Stimulated activated naive CD4-positive, alpha-beta T cell treated with Interleukin-2 at 50 U/mL for 16 hours (primary cell): ENCODE measurements at regions not wholly inside any gene's neighbourhood (a gene's known extent, or its start where the extent isn't known, plus 50 kb on each side); places are given as distances from the start of the nearest gene placed in this dataset.
"Not testable (repeated sequence)": the region's sequence is repeated elsewhere in the genome, so short reads cannot be mapped to it uniquely, and the experiment has no call there.

Experiments
- DNase-seq: peaks from one replicate; lab custom pipeline; 2025; lab: John Stamatoyannopoulos, UW

DNA sequence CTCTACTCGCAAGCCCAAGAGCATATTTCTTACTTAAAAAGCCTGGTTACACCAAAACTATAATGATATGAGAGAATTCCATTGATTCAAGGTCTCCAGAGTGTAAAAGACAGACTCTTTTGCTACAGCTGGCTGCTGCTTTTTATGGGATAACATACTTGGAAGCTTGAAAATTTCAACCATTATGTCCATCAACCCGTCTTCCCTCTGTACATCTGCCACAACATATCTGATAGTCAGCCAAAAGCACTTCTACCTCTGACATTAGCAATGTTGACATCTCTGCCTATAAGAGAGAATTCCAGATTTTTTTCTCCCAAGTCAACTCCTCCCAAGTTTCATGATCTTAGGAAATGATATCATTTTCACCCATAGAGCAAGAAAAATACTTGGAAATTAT is 54.4 kb upstream of the IQCM start:
- no peak for DNase-seq

DNA sequence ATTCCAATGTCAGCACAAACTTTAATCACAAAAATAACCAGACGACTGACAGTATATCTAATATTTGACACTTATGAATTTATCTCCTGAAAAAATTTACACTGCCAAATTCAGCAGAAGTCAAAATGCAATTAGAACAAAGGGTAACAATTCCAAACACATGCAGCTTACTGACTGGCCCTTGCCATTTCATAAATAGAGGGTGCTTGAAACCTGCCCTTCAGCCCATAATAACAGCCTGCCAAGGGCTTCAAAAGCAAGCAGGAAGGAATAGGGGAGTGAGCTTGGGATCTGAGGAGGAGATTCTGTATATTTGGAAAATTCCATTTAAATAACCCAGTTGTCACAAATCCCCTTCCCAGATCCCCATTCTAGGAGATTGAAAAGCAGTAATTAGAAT is 66.1 kb upstream of the IQCM start:
- no peak for DNase-seq

DNA sequence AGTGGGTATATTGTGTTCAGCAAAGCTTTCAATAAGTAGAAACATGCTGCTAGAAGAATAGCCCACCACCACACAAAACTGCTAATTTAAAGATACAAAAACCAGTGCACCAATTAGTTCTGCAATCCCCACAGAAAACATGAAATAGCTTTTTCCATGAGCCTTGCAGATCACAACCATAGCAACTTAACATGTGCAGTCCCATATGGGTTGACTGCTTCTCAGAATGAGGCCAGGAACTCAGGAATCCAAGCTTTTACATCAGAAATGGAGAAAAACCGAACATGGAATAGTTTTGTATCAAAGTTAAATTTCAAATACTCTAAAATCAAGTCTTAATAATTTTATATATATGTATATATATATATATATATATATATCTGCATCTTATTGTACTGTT is 66.6 kb upstream of the IQCM start:
- DNase-seq: no peak

DNA sequence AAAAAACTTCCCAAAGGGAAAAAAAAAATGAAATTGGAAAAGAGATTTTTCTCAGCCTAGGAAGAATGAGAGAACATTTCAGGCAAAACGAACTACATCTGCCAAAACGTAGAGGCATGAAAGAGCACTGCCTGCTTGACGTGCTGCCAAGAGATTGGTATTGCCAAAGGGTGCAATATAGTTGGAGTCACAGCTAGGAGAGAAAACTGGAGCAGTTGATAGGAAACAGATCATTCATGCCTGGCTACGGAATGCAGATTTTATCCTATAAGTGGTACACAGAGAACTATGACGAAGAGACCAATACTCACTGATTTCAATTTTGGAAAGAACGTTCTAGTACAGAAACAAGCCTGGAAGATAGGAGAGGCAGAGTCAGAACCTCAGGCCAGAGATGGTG is 68.4 kb upstream of the IQCM start:
- no peak for DNase-seq

DNA sequence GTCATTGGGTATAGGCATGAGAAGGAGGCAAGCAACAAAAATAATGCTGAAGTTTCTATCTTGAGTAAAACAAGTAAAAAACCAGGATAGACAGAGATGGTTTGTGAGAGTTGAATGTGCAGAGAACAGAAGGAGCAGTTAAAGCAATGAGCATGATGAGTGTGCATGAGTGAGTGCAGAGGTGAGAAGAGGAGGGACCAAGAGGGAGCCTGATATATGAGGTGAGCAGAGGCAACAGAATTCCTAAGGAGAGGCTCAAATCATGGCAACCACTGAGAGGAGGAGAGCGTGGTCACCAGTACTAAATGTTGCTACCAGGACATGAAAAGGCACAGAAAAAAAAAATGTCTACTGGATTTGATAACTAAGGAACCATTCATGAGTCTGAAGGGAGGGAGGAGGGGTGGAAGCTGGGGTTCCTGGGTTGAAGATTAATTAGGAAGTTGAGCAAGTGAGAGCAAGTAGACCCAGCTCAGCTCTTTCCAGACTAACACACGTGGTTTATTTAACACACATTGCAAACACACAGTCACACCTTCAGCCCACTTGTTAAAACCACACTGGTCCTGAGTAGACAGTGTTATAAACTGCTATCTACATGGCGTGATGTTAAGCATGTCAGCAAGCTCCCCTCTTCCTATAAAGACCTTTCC is 69.0 kb upstream of the IQCM start:
- DNase-seq: no peak

DNA sequence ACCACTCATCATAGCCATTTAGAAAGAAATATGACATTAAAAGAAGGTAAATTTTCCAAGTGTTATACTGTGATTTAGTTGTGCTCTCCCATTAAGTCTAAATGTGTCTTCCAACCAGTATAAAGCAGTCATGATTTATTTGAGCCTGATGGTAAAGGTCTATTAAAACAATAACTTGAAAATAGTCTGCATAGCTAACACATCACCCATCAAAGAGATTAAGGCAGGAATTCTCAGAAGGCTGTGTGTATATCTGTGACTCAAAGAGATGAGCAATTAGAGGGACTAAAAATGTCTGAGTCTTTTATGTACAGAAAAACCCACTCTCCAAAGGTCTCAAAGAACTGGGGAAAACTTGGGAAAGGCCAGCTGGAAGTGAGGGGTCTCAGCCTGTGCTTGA is 70.3 kb upstream of the IQCM start:
- no peak for DNase-seq

DNA sequence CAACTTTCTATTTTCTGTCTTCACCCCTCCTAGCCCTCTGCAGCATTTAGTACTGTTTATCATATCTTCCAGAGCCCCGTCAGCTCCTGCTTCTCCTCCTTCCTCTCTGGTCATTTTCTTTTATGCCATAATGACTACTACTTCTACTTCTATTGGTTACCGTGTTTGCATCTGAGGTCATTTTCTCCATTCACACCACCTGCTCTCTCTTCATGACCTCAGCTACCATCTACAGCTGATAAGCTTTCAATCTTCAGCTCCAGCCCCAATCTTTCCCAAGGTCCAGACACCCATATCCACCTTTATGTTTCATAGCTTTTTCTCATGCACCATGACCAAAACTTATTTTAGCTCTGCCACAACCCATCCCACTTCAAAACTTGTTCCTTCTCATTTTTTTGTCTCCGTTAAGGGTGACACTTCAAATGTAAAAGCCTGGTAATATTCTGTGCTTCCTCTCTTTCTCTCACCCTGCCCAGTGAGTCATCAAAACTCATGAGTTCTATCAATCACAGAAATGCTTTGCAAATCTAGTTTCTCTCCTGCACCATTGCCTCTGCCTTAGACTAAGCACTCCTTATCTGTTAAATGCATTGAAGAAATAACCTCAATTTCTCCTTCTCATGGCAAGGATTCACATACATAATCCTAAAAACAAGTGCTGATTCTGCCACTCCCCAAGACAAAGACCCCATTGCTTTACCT is 71.3 kb upstream of the IQCM start:
- no peak for DNase-seq

DNA sequence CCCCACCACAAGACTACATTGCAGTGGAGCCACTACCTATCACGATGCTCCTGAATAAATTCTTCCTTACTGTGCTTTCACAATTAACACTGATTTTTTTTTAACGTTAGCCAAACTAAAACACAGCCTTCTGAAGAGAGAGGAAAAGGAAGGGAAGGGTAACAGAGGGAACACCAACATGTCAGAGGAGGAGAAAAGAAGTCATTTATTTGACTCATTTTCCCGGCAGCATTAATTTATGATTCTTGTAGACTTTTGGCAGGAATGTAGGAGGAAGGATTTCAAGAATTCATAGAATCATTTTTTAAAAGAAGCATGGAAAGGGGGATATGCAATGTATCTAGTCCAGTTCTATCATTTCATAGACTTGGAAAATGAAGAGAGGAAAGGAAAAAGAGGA is 74.3 kb upstream of the IQCM start:
- no peak for DNase-seq

DNA sequence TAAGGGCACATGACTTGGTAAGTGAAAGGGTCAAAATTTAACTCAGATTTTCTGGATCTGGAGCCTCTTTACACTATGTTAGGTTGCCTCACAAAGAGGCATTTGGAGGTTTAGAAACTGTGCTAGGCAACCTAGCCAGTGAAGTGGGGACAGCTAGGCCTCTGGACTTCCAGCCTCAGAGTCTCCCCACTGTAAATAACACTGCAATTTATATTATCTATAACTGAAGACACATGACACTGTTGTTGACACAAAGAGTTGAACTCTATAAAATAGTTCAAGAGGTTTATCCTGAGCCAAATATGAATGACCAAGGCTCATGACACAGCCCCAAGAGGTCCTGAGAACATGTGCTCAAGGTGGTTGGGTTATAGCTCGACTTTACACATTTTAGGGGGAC is 74.9 kb upstream of the IQCM start:
- no peak for DNase-seq

DNA sequence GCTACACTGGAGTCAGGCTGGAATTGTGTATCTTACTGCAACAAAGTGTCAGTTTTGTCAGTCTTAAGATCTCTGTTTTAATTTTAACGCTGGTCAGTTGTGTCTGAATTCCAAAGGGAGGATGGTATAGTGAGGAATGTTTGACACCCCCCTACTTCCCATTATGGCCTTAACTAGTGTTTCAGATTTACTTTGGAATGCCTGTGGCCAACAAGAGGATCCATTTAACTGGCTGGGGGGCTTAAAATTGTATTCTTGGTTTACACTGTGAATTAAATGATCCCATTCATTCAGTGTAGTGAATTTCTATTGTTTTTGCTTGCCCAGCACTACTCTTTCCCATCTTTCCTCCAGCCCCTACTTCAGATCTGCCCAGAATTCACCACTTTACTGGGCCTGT is 75.8 kb upstream of the IQCM start:
- DNase-seq: no peak

DNA sequence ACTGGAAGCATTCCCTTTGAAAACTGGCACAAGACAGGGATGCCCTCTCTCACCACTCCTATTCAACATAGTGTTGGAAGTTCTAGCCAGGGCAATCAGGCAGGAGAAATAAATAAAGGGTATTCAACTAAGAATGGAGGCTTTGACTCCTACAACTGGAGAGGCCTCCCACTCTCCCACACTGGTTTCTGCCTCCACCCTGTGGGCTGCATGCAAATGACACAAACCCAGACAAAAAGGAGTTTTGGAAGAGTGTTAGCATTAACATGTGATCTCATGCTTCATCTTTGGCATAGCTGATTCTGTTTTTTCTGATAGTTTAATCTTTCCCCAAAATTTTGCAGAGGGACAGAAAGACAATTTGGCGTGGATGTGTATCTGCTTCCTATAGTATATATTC is 80.8 kb upstream of the IQCM start:
- no peak for DNase-seq

DNA sequence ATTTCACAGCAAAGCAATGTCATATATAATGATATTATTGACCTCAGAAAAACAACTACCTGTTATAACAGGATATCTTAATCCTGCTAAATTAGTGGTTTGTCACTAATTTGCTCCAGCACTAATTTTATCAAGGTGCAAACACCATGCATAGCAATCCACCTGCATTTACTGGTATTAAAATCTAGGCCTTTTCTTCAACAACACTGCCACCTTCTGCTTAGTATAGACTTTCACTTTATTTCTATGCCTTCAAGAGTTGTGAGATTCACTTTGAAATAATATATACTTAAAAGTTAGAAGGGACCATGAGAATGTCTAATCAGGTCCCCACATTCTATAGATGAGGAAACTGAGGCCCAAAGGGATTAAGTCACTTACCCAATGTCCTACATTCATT is 82.1 kb upstream of the IQCM start:
- no peak for DNase-seq

DNA sequence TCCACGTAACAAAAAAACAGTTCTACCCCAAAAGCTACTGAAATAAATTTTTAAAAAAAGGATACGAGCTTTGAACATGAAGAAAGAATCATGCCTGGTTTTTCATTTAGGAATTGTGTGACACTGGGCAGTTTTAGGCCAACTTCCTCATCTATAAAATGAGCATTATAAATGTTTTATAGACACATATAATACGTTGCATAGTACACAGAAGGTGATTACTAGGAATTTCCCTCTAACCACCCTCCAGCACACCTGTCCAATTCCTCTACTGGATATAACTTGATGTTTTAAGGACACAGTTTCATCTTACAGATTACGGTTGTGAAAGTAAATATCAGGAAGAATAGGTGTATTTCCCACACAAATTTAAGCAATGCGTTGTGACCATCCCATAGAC is 85.5 kb upstream of the IQCM start:
- no peak for DNase-seq

DNA sequence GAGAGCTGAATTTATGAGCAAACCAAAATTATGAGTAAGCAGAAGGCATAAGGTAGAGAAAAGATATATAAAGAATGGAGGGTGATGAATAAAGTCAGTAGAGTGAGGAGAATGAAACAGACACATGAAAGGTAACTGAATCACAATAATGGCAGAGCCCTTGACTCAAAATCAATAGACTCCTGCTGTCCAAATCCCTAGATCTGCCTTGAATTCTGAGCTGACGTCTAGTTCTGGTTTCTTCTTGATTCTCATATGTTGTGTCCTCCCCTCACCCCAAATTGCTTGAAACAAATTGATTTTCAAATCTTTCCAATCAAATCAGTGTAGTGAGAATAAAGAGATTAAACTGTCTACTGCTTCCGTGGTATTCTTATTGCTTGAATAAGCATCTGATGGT is 86.6 kb upstream of the IQCM start:
- DNase-seq: no peak

DNA sequence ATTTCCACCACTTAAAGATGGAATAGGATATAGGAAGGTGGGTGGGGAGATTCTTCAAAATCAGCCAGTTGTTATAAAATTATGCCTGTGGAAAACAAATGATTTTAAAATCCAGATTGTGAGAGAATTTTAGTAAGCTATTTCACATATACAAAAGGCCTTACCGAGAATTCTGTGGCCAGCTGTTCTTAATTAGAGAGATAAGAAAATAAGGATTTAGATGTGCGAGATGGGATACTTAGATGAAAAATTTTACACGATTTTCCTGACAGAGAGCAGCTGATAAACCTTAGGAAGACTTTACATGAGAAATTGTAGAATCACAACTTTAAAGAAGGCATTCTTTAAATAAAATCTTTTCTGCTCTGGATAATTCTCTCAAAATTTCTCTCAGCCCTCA is 94.5 kb upstream of the IQCM start:
- DNase-seq: no peak

DNA sequence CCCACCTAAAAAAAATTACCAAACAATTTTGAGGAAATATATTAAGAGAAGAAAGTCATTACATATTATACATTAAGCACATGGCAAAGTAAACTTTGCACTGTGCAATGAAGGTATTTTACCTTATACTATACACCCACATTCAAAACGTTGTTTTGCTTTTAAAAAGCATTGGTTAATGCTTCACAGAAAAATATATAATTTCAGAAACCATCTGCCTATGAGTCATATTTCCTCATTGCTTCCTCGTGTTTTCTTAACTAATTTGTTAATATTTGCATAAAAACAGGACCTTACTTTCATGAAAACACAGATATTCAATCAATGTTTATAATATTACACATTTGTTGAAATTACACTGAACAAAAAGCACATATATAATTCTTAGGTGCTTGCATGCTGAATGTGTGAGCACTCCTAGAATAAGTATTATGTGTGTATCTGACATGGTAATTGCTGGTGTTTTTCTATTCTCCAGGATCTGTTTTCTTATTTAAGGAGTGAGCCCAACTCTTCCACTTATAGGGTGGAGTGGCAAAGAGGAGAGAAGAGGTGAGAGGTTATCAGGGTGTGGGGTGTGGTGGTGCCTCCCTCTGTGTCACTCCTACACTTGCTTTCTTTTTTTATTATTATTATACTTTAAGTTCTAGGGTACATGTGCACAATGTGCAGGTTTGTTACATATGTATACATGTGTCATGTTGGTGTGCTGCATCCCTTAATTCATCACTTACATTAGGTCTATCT is 95.1 kb upstream of the IQCM start:
- DNase-seq: no peak

DNA sequence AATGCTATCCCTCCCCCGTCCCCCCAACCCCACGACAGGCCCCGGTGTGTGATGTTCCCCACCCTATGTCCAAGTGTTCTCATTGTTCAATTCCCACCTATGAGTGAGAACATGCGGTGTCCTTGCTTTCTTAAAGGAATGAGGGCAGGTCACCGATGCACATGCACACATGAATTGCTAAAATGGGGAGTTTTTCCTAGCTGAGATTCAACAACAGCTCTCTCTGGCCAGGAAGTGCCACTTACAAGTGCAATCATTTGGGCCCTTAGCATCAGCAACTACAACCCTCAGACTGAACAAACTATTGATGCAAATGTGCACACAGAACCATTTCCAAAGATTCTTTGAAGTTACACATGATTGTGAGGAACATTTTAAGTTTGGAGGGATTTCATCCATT is 95.7 kb upstream of the IQCM start:
- DNase-seq: no peak

DNA sequence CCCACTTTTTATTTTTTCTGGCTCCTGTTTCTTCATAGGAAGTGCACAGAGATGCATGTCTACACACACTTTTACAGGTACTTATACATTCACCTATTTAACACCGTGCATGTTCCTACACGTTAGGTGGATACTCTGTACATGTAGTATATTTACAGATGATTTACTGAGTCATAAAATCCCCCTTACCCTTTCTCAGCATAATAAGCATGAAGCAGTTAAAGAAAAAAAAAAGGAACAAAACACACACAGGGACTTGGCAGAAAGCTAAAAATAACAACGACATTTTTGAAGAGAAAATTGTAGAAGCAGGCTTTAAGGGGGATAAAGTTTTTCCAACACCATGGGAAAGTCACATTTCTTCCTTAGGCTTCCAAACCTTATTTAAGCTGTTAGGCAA is 96.4 kb upstream of the IQCM start:
- DNase-seq: no peak

DNA sequence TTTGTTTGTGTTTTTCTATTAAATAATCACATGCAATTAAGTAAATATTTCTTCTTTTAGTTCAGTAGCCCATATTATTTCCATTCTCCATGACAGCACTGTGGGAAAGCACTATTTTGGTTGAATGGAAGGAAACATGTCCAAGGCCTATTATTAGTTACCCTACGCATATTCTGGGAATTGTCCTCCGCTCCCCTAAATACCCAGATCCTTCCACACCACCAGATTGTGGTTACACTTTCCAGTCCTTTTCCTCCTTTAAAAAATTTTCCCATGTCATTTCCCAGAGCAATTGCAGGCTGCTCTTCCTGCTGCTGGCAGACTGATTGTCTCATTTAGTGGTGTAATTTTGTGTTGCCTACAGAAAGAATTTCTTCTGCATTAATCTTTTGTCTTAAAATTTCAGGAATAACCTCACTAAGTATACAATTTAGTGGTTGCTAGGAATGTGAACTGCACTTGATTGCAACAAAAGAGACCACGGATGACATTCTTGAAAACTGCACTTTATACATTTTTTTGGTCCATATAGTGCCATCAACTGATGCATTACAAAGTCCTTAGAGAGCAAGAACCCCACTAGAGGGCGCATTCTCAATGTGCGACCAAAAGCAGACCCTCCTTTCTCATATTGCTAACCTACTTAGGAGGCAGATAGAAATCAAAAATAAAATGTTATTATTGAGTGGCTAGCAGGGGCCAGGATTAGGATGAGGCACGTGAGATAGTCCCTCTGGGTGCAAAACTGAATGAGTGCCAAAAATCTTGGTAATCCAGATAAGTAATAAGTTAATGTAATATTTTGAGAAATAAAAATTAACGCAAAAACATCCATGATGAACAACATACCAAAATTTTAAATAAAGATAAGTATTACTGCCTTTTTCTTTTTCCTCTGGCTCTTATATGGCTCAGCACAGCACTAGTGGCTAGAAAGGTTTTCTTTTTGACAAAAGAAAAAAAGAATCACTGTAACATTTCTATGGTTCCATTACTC is 98.8 kb upstream of the IQCM start:
- DNase-seq: no peak

DNA sequence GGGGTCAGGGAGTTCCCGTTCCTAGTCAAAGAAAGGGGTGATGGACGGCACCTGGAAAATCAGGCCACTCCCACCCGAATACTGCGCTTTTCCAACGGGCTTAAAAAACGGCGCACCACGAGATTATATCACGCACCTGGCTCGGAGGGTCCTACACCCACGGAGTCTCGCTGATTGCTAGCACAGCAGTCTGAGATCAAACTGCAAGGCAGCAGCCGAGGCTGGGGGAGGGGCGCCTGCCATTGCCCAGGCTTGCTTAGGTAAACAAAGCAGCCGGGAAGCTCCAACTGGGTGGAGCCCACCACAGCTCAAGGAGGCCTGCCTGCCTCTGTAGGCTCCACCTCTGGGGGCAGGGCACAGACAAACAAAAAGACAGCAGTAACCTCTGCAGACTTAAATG is 100.1 kb upstream of the IQCM start:
- DNase-seq: not testable (repeated sequence)

DNA sequence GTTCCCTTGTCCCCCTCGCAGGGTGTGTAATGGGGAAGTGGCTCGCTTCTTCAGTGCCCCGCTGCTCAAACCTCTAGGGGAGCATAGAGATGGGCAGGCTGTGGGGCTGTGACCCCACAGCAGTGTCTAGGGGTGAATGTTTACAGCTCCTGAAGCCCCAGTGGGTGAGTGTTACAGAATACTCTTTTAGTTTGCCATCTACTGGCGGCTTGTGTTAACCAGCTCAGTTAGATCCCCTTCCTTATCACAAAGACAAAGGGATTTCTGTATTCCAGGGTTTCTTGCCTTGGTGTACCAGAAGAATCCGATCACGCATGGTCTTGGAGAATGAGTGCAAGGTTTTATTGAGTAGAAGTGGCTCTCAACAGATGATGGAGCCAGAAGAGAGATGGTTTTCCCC is 108.1 kb upstream of the IQCM start:
- no peak for DNase-seq

DNA sequence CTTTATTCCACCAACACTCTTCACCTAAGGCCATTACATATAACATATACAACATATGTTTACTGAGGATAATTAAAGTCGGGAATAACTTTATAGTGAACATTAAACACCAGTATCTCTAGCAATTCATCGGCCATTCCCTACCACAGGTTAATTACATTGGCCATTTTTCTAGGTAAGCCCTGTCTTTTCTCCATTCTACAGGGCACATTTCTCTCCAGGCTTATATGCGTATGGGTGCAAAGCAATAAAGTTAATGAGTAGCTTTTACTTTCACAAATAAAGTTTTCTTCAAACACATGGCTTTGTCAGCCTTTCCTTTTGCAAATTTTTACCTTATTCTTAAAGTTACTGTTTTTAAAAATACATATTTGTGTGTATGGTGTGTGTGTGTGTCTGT is 111.9 kb upstream of the IQCM start:
- DNase-seq: no peak
